ENCODE measurements at regions not wholly inside any gene's neighbourhood (a gene's known extent, or its start where the extent isn't known, plus 50 kb on each side); places are given as distances from the start of the nearest gene placed in this dataset.

DNA sequence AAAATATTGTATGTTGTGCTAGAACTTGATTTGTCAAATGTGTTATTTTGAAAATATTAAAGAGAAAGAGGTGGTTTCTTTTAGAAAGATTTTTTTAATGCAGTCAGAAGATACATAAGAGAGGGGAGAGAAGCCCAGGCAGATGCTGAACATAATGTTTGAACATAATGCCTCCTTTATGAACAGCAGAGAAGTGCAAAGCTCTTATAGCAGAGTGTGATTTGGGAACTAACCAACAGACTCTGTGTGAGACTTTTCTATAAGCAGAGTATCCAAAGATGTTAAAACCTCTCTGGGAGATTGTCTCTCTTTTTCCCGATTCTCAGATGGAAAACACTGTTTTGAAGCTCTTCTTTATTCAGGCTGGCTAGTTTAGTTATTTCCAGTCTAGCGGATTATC is 1274.1 kb upstream of the SPRY2 start:
- Histone ChIP-seq H3K36me3 (ENCODE audit: low read depth) (no peaks in the 10 kb centered on the region), H3K4me3 (no peak overlapping the region), H3K4me1 (ENCODE audit: low read depth) (no peaks in the 10 kb centered on the region), H3K9me3 (no peaks in the 10 kb centered on the region)
- intact Hi-C loops (cut with DNase I, micrococcal nuclease): no loop called here
- DNase-seq (no peak), ATAC-seq (no peak)
- TF ChIP-seq, protein P1, sequence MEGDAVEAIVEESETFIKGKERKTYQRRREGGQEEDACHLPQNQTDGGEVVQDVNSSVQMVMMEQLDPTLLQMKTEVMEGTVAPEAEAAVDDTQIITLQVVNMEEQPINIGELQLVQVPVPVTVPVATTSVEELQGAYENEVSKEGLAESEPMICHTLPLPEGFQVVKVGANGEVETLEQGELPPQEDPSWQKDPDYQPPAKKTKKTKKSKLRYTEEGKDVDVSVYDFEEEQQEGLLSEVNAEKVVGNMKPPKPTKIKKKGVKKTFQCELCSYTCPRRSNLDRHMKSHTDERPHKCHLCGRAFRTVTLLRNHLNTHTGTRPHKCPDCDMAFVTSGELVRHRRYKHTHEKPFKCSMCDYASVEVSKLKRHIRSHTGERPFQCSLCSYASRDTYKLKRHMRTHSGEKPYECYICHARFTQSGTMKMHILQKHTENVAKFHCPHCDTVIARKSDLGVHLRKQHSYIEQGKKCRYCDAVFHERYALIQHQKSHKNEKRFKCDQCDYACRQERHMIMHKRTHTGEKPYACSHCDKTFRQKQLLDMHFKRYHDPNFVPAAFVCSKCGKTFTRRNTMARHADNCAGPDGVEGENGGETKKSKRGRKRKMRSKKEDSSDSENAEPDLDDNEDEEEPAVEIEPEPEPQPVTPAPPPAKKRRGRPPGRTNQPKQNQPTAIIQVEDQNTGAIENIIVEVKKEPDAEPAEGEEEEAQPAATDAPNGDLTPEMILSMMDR (IDR thresholded peaks at IDR 0.05): no peak

DNA sequence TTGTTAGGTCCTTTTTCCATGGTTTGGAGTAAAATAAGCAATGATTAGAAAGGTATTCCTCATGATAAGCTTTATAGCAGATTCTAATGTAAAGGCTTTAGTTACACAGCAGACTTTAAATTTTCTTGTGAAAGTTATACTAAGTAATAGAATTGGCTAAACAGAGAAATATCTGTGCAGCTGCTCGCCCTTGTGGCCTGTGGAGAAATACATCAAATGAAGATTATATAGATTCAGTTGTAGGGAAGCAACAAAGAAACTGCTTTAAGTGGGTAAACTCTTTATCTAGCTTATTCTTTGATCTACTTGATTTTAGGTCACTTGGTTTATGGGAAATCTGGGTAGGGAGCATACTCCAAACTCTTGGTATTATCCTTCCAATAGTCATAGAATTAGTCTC is 1269.7 kb upstream of the SPRY2 start:
- Histone ChIP-seq H3K4me1 (ENCODE audit: low read depth) (no peaks in the 10 kb centered on the region), H3K9me3 (no peaks in the 10 kb centered on the region), H3K4me3 (no peak overlapping the region), H3K36me3 (ENCODE audit: low read depth) (no peaks in the 10 kb centered on the region)
- no peak for ATAC-seq
- intact Hi-C loops (cut with DNase I, micrococcal nuclease): no loop called here
- DNase-seq: no peak
- TF ChIP-seq, protein P1 (IDR thresholded peaks at IDR 0.05): no peak

DNA sequence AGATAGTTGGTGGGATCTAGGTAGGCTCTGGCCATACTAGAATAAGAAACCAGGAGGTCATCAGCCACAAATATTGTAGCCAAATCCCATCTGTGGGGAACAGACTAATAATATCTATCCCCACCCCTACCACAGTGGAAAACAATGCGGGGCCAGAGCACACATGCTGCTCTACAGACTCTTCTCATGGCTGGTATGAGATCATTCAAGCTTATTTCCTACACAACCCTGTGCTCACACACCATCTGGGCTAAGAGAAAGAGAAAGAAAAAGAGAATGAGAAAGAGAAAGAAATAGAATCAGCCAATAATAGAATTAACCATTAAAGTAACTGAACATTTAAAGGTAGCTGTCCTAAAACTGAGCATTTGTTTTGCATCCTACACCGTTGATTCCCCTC is 1268.4 kb upstream of the SPRY2 start:
- intact Hi-C loops (cut with DNase I, micrococcal nuclease): no loop called here
- DNase-seq (no peak), ATAC-seq (no peak)
- Histone ChIP-seq H3K9me3 (no peaks in the 10 kb centered on the region), H3K36me3 (ENCODE audit: low read depth) (no peaks in the 10 kb centered on the region), H3K4me3 (no peak overlapping the region), H3K4me1 (ENCODE audit: low read depth) (no peaks in the 10 kb centered on the region)
- TF ChIP-seq, protein P1 (IDR thresholded peaks at IDR 0.05): no peak

DNA sequence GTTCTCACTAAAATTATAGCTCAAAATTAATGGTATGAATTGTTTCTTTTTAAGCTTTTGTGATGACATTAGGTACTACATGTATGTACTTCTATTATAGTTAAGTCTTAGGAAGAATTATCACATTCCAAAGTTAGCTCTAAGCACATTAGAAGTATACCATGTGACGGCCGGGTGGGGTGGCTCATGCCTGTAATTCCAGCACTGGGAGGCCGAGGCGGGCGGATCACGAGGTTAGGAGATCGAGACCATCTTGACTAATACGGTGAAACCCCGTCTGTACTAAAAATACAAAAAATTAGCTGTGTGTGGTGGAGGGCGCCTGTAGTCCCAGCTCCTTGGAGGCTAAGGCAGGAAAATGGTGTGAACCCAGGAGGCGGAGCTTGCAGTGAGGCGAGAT is 1265.1 kb upstream of the SPRY2 start:
- ATAC-seq: no peak
- TF ChIP-seq, protein P1 (IDR thresholded peaks at IDR 0.05): no peak
- no peaks in the 10 kb centered on the region for H3K4me1 ChIP-seq (ENCODE audit: low read depth)
- intact Hi-C loops (cut with DNase I, micrococcal nuclease): no loop called here
- DNase-seq: no peak
- H3K9me3 ChIP-seq: no peaks in the 10 kb centered on the region
- no peaks in the 10 kb centered on the region for H3K36me3 ChIP-seq (ENCODE audit: low read depth)
- no peak overlapping the region for H3K4me3 ChIP-seq

DNA sequence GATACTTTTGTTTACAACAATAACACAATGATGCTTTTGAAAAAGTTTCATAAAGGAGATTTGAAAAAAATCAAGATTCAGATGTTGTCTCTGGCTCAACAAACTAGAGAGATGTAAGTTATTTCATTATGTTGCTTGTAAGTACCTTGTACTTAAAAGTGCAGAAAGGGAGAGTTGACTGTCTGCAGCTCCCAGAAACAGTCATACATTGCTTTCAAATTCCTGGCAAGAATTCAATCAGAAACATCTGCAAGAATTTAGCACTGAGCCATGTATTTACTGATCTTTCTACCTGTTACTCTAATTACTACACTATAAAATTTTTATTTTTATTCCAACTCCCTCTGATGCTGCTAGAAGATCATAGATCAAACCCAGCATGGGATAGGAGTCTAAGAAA is 1261.3 kb upstream of the SPRY2 start:
- no peak for ATAC-seq
- no peaks in the 10 kb centered on the region for H3K36me3 ChIP-seq (ENCODE audit: low read depth)
- no peaks in the 10 kb centered on the region for H3K4me1 ChIP-seq (ENCODE audit: low read depth)
- H3K9me3 ChIP-seq: no peaks in the 10 kb centered on the region
- no peak overlapping the region for H3K4me3 ChIP-seq
- intact Hi-C loops (cut with DNase I, micrococcal nuclease): no loop called here
- TF ChIP-seq, protein P1 (IDR thresholded peaks at IDR 0.05): no peak
- DNase-seq: no peak

DNA sequence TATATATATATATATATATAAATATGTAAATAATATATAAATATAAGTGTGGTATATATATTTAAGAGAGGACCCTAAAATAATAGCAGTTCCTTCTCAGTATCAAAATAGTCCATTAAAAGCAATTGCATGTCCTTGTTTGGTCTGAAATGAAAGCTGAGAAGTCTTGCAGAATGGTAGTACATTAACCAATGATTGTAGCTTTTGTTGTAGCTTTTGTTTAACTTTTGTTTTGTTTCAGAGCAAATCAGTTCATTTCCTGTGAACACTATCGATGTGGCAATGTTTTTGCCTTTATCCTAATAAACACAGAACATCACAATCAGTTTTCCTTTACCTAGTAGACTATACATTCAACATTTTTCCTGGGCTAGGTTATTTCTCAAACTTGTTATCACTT is 1256.2 kb upstream of the SPRY2 start:
- DNase-seq: no peak
- Histone ChIP-seq H3K4me3 (no peak overlapping the region), H3K9me3 (no peaks in the 10 kb centered on the region), H3K4me1 (ENCODE audit: low read depth) (no peaks in the 10 kb centered on the region), H3K36me3 (ENCODE audit: low read depth) (no peaks in the 10 kb centered on the region)
- intact Hi-C loops (cut with DNase I, micrococcal nuclease): no loop called here
- ATAC-seq: no peak
- TF ChIP-seq, protein P1 (IDR thresholded peaks at IDR 0.05): no peak

Data from mucosa of descending colon (tissue), 3 donors.